Fibroblast of mammary gland (primary cell): ENCODE measurements at regions not wholly inside any gene's neighbourhood (a gene's known extent, or its start where the extent isn't known, plus 50 kb on each side); places are given as distances from the start of the nearest gene placed in this dataset.

Experiments used
- DNase-seq: peaks from one replicate; pipeline ENCODE4 v3.0.0-alpha.2; 2010; ENCODE audit warnings: low read depth
- H3K4me3 ChIP-seq: 2 replicates; pipeline ENCODE4 v1.5.1; 2011; ENCODE audit warnings: low read depth, mild to moderate bottlenecking, low read length, moderate library complexity; ENCODE audit not compliant: control insufficient read depth
- TF ChIP-seq, protein P1 (sequence below): conservative IDR thresholded peaks from 2 replicates; pipeline ENCODE4 v1.5.1; 2011; ENCODE audit warnings: low read depth, low read length, inconsistent platforms; ENCODE audit not compliant: control insufficient read depth, insufficient read depth

DNA sequence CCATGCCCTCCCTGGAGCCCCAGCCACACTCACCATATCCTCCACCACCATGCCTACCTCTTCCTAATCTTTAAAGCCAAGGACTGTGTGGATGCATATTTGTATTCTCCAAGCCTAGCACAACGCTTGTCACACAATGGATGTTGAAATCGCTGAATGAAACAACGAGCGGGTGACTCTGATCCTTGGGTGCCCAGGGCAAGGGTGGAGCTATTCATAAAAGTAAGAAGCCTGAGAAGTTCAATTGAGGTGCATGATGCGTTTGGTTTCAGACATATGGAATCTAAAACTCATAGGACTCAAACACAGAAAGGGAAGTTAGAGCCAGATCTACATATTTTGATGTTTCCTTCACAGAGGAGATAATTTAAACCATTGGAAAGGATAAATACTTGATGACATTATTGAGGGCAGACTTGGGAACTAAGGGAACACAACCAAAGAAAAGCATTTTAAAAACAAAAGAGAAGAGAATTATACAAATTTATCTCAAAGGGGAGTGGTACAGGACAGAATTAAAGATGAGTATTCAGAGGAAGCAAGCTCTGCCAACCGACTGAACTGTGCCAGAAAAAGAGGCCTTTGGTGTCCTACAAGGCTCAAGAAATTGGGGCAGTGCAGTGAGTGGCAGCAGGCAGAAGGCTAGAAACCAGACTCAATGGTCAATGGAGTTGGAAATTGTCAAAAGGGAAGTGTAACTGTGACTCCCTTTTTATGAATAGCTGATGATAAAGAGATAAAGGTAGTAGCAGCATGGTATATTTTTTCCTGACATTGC, 200.6 kb upstream of the NCKAP5 start:
- no peak for DNase-seq
- TF ChIP-seq, protein P1, sequence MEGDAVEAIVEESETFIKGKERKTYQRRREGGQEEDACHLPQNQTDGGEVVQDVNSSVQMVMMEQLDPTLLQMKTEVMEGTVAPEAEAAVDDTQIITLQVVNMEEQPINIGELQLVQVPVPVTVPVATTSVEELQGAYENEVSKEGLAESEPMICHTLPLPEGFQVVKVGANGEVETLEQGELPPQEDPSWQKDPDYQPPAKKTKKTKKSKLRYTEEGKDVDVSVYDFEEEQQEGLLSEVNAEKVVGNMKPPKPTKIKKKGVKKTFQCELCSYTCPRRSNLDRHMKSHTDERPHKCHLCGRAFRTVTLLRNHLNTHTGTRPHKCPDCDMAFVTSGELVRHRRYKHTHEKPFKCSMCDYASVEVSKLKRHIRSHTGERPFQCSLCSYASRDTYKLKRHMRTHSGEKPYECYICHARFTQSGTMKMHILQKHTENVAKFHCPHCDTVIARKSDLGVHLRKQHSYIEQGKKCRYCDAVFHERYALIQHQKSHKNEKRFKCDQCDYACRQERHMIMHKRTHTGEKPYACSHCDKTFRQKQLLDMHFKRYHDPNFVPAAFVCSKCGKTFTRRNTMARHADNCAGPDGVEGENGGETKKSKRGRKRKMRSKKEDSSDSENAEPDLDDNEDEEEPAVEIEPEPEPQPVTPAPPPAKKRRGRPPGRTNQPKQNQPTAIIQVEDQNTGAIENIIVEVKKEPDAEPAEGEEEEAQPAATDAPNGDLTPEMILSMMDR = no peak
- no peak overlapping the region for H3K4me3 ChIP-seq

DNA sequence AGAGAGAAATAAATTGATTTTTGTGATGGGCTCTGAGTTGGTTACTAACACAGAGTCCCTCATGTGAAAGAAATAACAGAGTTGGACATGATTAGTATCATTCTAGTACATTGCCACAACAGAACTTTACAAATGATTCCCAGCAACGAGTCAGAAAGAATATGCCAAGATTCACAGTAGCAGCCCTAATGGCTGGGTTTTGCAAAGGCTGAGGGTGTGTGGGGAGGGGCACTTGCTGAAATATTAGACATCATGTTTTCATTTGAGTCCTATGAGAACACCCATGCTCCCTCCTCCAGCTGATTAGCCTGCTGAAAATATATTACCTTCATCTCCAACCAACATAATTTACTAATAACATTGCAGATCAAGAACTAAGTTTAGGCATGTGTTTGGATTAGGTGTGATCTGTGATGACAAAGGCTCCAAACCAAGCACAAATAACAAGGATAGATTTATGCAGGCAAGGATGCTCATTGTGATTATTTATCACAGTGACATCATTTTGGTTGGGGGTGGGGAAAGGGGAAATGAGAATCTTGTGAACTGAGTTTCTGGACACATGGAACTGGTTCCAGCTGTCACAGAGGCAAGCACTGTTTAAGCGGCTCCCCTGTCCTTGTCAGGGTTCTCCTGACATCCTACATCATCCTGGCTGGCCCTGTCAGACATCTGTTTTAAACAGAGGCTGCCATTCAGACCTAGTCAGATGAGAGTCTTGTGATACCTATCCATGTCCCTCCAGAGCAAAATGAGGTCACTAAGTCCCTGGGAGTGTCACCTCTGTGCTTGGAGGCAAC, 205.8 kb upstream of the NCKAP5 start:
- TF ChIP-seq, protein P1 = no peak
- DNase-seq = no peak
- no peak overlapping the region for H3K4me3 ChIP-seq

DNA sequence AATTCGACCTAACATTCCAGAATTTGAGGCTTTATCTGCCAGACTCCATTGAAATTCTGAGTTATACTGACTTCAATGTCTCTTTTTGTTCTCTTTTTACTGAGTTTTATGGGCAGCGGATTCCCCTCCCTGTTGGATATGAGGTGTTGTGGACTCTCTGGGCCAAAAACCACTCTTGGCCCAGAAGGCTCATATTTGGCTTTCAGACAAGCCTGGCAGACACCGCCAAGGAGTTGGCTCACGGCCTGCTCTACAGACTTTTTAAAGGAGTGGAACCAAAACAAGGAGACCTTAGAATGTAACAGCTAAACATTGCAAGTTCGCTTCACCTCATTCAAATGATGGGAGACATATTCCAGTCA, 206.4 kb upstream of the NCKAP5 start:
- DNase-seq = no peak
- TF ChIP-seq, protein P1 = no peak
- no peak overlapping the region for H3K4me3 ChIP-seq

DNA sequence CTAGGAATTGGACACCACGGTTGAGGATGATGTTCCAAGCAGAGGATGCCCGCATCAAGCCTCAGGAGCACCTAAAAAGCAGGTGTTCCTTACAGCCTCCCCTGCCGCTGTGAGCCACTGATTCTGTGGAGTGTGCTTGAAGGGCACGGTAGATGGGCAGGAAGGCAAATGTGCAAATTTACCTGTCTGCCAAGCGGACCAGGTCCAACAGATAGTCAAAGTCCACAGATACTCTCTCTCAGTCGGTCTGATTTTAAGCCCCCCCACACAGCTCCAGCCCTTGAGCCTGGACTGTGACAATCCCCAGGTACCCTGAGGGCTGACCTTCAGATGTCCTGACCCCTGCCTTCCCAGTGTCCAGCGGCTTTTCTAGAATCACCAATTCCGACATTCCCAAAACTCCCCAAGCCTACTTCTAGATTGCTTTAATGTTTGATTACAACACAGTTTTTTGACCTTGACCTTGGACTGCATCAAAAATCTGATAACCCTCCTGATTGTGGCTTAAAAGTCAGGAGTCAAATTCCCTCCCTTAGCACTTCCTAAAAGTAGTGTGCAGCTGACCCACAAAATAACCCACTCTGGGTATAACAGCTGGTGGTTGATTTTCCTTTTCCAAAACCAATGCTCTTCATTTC, 208.8 kb upstream of the NCKAP5 start:
- TF ChIP-seq, protein P1 = no peak
- DNase-seq = no peak
- no peak overlapping the region for H3K4me3 ChIP-seq

DNA sequence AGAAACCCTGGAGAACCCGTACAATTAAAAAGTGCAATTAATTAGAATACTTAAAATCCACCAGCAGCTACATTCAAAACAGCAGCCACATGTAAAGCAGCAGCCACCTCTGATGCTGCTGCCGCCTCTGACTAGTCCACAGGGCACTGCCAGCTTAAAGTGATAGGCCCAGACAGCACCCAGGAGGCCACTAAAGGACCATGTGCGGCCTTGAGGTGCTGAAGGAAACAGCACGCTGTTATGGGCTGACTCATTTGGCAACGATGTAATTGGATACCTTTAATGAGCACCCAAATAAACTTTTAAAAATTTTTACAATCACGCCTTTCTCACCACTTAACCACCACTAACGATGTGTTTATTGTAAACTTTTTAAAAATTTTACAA, 209.3 kb upstream of the NCKAP5 start:
- H3K4me3 ChIP-seq = no peak overlapping the region
- no peak for DNase-seq
- TF ChIP-seq, protein P1 = no peak

DNA sequence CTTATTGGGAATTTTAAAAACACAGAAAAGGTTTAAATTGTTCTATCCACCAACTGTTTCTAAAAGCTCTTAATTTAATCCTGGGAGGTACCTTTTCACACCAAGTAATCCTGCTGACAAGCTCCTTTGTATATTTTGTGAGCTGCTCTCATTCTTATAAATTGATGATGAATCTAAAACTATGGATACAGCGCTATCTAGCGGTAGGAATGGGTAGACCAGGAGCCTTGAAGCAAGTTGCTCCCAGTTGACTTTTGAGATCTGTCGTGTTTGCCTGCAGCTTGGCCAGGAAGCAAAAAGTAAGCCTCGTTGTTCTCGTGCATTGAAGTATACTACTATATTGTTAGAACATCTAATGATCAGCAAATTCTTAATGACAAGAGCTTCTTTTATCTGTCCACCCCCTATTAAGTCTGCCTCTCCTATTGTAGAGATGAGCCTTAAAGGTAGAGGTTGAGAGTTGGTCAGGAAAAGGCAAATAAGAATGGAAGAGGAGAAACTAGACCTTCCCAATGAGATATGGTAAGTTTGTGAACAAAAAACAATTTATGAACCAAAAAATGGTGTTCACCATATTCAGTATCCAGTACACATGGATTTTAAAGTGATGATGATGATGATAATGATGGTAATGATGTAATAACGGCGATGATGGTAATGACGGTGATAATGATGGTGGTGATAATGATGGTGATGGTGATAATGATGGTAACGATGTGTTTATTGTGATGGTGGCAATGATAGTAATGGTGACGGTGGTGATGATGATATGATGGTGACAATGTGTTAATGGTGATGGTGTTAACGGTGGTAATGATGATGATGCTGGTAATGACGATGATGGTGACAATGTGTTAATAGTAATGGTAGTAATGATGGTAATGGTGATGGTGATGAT, 212.1 kb upstream of the NCKAP5 start:
- peak; percentile 69 for DNase-seq
- TF ChIP-seq, protein P1 = peak; percentile 81
- H3K4me3 ChIP-seq = no peak overlapping the region
